ENCODE measurements at regions not wholly inside any gene's neighbourhood (a gene's known extent, or its start where the extent isn't known, plus 50 kb on each side); places are given as distances from the start of the nearest gene placed in this dataset.
"Not testable (repeated sequence)": the region's sequence is repeated elsewhere in the genome, so short reads cannot be mapped to it uniquely, and the experiment has no call there.

- DNase-seq: no peak
These were observed 52.2 kb upstream of the FAT1 start for GRCh38 chr4:186775902-186776301.

DNA sequence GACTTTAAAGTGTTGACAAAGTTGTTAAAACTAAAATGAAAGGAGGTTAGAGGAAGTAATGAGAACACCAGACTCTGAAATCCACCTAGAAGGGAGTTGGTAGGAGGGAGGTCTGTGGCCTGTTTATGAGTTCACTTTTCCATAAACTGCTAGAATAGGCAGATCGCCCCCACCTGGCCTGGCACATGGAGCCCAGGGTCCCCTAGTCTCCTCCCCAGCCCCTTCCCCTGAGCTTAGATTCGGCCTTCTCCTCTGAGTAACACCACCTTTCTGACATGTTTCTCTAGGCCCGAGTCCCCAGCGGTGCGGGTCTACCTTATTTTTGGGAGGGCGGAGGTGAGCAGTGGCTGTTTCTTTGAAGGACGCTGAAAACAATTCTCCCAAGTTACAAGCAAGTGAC lies 54.5 kb upstream of the FAT1 start:
- no peak for DNase-seq

- no peak for DNase-seq
These were observed 56.8 kb upstream of the FAT1 start for GRCh38 chr4:186780291-186781031.

- DNase-seq: no peak
These were observed 57.6 kb upstream of the FAT1 start for GRCh38 chr4:186781032-186781917.

- no peak for DNase-seq
These were observed 58.6 kb upstream of the FAT1 start for GRCh38 chr4:186782302-186782701.

DNA sequence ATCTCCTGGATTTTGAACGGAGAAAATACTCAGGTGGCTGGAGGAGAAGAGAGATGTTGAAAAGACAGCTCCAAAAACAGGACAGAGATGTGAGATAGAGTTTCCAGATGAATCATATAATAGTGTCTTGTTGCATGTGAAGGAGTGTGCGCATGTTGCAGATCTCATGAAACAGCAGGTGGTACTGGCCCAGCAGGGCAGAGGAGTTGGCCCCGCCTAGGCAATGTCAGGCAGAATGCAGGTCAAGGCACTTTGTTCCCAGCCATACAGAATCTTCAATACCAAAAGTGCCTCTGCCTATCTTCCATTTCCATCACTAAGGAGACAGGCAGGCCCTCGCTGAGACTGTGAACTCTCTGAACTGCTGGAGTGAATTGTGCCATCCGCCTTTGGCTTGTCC lies 63.9 kb upstream of the FAT1 start:
- DNase-seq: no peak

- DNase-seq: no peak
These were observed 66.0 kb upstream of the FAT1 start for GRCh38 chr4:186789651-186790050.

DNA sequence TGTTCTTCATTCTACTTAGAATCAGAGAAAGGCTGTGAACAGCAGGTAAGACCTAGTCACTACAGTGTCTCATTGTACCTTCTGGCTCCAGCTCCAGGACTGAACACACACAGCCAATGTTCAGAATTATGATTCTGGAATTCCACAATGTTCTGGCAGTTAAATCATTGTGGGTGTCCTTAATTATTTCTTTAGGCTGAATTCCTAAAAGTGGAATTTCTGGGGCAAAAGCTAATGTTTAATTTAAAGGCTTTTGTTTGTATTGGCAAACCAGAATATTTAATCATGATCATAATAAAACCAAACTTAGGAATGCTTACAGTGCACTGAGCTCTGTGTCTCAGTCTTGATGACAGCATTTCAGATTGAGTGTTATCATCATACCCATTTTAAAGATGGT lies 67.0 kb upstream of the FAT1 start:
- no peak for DNase-seq

- no peak for DNase-seq
These were observed 69.2 kb upstream of the FAT1 start for GRCh38 chr4:186792728-186793366.

DNA sequence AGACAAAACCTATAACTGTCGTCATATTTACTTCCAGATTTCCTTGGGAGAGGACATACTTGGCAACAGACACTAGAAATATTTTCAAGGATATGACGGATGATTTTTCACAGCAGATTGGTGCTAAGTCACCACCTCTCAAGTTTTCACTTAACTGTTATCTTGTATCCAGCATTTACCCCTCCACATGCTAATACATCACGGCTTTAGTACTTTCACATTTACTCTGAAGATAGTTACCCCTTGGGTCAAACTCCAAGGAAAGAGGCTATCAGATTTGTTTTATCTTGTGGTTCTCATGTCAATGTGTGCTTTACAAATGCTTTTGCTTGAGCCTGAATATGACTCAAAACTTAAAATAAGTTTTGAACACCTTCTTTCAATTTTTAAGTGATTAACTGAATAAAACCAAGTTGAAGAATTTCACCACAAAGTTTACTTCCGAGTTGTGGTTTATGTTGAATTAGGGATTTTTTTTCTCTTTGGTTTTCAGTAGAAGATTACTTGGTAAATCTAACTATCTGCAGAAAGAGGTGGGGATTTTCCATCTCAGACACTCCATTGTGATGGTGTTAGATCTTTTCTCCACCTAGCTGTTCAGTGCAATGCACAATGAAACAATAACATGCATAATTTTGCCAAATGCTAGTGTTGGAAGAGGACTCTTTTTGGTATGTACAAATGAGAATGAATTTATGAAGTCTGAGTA lies 75.4 kb upstream of the FAT1 start:
- DNase-seq: no peak

- DNase-seq: no peak
These were observed 81.6 kb upstream of the FAT1 start for GRCh38 chr4:186805020-186805820.

DNA sequence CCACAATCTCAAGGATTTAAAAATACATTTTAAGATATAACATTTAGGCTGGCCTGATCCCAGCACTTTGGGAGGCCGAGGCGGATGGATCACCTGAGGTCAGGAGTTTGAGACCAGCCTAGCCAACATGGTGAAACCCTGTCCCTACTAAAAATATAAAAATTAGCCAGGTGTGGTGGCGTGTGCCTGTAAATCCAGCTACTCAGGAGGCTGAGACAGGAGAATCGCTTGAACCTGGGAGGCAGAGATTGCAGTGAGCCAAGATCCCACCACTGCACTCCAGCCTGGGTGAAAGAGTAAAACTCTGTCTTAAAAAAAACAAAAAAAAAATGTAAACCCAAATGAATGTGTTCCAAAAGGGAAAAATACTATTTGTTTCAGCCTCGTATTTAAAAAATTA lies 82.3 kb upstream of the FAT1 start:
- DNase-seq: not testable (repeated sequence)

- DNase-seq: no peak
These were observed 83.2 kb upstream of the FAT1 start for GRCh38 chr4:186806679-186807421.

DNA sequence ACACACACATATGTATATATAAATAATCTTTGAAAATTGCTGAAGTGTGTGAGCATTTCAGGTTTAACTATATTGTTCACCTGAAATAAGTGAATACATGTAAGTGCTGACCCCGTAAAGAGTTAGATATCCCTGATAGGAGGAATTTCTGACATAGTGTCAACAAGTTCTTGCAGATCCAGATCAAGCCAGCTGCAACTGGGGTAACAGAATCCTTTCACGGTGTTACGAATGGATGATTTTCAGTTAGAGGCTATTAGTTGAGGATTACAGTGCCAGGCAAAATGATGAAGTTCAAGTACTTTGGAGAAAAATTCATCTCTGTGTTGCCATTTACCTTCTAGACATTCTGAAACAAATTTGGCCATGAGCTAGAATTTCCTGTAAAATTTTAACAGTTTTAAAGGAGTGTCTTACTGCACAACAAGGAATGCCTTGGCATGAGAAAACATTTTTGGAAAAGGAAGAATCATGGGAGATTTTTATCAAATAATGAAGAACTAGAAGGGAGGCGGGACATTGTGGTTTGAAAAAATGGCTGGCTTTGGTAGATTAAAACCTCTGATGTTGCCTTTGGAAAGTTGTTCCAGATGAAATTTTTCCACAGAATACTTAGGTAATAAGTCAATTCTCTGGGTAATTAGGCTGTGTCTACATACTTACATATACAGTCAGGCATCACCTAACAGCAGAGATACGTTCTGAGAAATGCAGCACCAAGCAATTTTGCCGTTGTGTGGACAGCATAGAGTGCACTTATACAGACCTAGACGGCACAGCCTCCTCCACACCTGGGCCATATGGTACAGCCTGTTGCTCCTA lies 84.4 kb upstream of the FAT1 start:
- DNase-seq: no peak

DNA sequence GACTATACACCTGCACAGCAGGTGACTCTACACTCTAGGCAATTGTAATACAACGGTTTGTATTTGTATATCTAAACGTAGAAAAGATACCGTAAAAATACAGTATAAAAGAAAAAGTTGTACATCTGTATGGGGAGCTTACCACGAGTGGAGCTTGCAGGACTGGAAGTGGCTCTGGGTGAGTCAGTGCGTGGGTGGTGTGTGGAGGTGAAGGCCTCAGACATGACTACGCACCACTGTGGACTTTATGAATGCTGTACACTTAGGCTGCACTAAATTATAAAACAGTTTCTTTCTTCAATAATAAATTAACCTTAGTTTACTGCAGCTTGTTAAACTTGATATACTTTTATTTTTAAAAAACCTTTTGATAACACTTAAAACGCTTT lies 85.0 kb upstream of the FAT1 start:
- no peak for DNase-seq

GRCh38 chr4:186809070-186809469 lies 85.4 kb upstream of the FAT1 start:
- no peak for DNase-seq

- no peak for DNase-seq
These were observed 87.0 kb upstream of the FAT1 start for GRCh38 chr4:186810613-186811150.

DNA sequence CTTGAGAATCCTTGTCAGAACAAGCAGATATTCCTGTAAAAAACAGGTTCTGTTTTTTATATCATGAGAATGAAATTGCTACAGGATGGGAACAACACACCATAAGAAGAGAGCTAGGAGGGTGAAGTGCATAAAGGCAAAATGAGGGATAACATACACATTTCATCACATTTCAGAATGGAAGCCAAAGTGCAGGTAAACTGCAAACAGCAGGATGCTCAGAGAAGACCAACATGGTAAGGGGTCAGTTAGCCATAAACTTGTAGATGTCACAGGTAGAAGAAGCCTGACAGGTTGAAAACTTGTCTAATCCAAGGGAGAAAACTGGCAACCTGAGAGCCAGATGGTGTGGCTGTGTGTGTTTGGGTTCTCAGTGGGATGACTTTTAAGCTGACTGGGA lies 88.9 kb upstream of the FAT1 start:
- no peak for DNase-seq

GRCh38 chr4:186813377-186814068 lies 89.9 kb upstream of the FAT1 start:
- DNase-seq: no peak

Data from left hindlimb (tissue), 1 donor.